ENCODE measurements at regions not wholly inside any gene's neighbourhood (a gene's known extent, or its start where the extent isn't known, plus 50 kb on each side); places are given as distances from the start of the nearest gene placed in this dataset.

DNA sequence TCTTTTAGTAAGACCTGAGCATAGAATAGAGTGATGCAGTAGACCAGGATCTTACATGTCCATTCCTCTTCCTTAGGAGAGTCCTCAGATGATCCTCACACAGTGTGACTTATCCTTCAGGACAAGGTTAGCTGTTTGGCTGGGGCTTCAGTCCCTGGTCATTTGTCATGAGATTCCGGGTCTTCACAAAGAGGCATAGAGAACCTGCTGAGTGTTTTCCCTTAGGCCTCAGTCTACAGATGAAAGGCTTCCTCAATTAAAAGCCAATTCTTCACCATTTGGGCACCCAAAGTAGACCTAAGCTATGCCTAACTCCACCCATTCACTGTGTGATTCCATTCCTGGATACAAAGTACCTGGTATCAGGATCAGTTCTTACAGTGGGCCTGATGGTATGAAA lies 329.8 kb upstream of the RUNX1 start:
- DNase-seq (ENCODE audit: low read depth in 1 of 2, low spot score in 1 of 2) (no peak), FAIRE-seq (no peak), ATAC-seq (no peak)
- ChIA-PET CTCF (interaction anchor here (1.1 kb wide), 1 partner anchor 14 kb away, joined by 3 read pairs; no protein-coding TSS in a partner anchor), POLR2A (no interaction called here)
- H3K27ac ChIP-seq = no peak overlapping the region
- WGBS (ENCODE audit: missing lambda C conversion rate) = 100% methylated on average over 1 of the region's 1 CpG
- no peak overlapping the region for H3K4me2 ChIP-seq
- H3K4me3 ChIP-seq = no peak overlapping the region
- no peaks in the 10 kb centered on the region for H3K4me1 ChIP-seq
- no peaks in the 10 kb centered on the region for H3K9me3 ChIP-seq
- TF ChIP-seq CHD4 (IDR thresholded peaks at IDR 0.05; ENCODE audit: borderline replicate concordance) (no peak), ZC3H11A (IDR thresholded peaks at IDR 0.05) (no peak), JUNB (IDR thresholded peaks at IDR 0.05) (no peak), HDAC2 (IDR thresholded peaks at IDR 0.05) (no peak), PHF8 (IDR thresholded peaks at IDR 0.05; ENCODE audit: borderline replicate concordance, low read depth) (no peak)
- TF ChIP-seq, protein P1, sequence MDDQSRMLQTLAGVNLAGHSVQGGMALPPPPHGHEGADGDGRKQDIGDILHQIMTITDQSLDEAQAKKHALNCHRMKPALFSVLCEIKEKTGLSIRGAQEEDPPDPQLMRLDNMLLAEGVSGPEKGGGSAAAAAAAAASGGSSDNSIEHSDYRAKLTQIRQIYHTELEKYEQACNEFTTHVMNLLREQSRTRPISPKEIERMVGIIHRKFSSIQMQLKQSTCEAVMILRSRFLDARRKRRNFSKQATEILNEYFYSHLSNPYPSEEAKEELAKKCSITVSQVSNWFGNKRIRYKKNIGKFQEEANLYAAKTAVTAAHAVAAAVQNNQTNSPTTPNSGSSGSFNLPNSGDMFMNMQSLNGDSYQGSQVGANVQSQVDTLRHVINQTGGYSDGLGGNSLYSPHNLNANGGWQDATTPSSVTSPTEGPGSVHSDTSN (IDR thresholded peaks at IDR 0.05) = no peak
- TF ChIP-seq, protein P2, sequence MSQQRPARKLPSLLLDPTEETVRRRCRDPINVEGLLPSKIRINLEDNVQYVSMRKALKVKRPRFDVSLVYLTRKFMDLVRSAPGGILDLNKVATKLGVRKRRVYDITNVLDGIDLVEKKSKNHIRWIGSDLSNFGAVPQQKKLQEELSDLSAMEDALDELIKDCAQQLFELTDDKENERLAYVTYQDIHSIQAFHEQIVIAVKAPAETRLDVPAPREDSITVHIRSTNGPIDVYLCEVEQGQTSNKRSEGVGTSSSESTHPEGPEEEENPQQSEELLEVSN (IDR thresholded peaks at IDR 0.05; ENCODE audit: borderline replicate concordance, low read depth) = no peak

DNA sequence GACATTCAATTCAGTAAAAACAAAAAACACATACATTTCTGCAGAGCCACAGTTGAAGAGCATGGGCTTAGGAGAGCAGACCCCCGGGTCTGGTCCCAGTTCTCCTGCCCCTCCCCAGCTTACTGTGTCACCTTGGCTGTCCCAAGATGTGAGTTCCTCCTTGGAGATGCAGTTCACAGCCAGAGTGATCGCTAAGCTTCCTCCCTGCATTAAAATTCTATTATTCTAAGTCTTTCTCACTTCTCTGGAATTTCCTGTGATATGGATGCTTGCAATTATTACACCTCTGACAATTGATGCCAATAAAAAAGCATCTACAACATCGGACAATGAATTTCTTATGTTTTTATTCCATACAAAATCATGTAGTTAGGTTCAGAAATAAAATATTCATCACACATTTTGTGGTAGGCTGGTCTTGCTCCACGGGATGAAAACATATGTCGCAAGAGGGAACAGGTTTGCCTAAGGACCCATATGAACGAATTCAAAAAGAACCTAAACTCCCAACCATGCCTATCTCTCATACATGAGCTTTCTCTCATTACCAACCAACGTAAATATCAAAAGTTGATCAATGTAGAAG lies 328.5 kb upstream of the RUNX1 start:
- WGBS (ENCODE audit: missing lambda C conversion rate) = 44% methylated on average over 7 of the region's 7 CpGs
- ChIA-PET POLR2A (no interaction called here), CTCF (no interaction called here)
- DNase-seq (ENCODE audit: low read depth in 1 of 2, low spot score in 1 of 2) = no peak
- Histone ChIP-seq H3K9me3 (no peaks in the 10 kb centered on the region), H3K4me1 (no peaks in the 10 kb centered on the region), H3K4me2 (no peak overlapping the region), H3K4me3 (no peak overlapping the region), H3K27ac (no peak overlapping the region)
- TF ChIP-seq CBX2 (IDR thresholded peaks at IDR 0.05; ENCODE audit: borderline replicate concordance, low read depth) = no peak
- TF ChIP-seq ZSCAN20 (CRISPR knock-in tag; IDR thresholded peaks at IDR 0.05) = no peak
- TF ChIP-seq POLR2AphosphoS2 (conservative IDR thresholded peaks at IDR 0.05; ENCODE audit: low read length) = no peak
- no peak for TF ChIP-seq RCOR1 (IDR thresholded peaks at IDR 0.05; ENCODE audit: low read depth, low read length)
- TF ChIP-seq CHD4 (IDR thresholded peaks at IDR 0.05; ENCODE audit: borderline replicate concordance) = no peak
- TF ChIP-seq KDM1A (IDR thresholded peaks at IDR 0.05; ENCODE audit: low read depth) = no peak
- TF ChIP-seq CBX8 (IDR thresholded peaks at IDR 0.05) = no peak
- TF ChIP-seq, protein P3, sequence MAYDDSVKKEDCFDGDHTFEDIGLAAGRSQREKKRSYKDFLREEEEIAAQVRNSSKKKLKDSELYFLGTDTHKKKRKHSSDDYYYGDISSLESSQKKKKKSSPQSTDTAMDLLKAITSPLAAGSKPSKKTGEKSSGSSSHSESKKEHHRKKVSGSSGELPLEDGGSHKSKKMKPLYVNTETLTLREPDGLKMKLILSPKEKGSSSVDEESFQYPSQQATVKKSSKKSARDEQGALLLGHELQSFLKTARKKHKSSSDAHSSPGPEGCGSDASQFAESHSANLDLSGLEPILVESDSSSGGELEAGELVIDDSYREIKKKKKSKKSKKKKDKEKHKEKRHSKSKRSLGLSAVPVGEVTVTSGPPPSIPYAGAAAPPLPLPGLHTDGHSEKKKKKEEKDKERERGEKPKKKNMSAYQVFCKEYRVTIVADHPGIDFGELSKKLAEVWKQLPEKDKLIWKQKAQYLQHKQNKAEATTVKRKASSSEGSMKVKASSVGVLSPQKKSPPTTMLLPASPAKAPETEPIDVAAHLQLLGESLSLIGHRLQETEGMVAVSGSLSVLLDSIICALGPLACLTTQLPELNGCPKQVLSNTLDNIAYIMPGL (CRISPR knock-in tag; IDR thresholded peaks at IDR 0.05; ENCODE audit: borderline replicate concordance) = no peak
- TF ChIP-seq, protein P4, sequence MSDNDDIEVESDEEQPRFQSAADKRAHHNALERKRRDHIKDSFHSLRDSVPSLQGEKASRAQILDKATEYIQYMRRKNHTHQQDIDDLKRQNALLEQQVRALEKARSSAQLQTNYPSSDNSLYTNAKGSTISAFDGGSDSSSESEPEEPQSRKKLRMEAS (IDR thresholded peaks at IDR 0.05) = no peak
- TF ChIP-seq NFE2L2 (conservative IDR thresholded peaks at IDR 0.05; ENCODE audit: low read length) = no peak
- TF ChIP-seq, protein P5, sequence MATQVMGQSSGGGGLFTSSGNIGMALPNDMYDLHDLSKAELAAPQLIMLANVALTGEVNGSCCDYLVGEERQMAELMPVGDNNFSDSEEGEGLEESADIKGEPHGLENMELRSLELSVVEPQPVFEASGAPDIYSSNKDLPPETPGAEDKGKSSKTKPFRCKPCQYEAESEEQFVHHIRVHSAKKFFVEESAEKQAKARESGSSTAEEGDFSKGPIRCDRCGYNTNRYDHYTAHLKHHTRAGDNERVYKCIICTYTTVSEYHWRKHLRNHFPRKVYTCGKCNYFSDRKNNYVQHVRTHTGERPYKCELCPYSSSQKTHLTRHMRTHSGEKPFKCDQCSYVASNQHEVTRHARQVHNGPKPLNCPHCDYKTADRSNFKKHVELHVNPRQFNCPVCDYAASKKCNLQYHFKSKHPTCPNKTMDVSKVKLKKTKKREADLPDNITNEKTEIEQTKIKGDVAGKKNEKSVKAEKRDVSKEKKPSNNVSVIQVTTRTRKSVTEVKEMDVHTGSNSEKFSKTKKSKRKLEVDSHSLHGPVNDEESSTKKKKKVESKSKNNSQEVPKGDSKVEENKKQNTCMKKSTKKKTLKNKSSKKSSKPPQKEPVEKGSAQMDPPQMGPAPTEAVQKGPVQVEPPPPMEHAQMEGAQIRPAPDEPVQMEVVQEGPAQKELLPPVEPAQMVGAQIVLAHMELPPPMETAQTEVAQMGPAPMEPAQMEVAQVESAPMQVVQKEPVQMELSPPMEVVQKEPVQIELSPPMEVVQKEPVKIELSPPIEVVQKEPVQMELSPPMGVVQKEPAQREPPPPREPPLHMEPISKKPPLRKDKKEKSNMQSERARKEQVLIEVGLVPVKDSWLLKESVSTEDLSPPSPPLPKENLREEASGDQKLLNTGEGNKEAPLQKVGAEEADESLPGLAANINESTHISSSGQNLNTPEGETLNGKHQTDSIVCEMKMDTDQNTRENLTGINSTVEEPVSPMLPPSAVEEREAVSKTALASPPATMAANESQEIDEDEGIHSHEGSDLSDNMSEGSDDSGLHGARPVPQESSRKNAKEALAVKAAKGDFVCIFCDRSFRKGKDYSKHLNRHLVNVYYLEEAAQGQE (IDR thresholded peaks at IDR 0.05) = no peak
- no peak for TF ChIP-seq ZC3H11A (IDR thresholded peaks at IDR 0.05)
- TF ChIP-seq, protein P6, sequence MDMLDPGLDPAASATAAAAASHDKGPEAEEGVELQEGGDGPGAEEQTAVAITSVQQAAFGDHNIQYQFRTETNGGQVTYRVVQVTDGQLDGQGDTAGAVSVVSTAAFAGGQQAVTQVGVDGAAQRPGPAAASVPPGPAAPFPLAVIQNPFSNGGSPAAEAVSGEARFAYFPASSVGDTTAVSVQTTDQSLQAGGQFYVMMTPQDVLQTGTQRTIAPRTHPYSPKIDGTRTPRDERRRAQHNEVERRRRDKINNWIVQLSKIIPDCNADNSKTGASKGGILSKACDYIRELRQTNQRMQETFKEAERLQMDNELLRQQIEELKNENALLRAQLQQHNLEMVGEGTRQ (IDR thresholded peaks at IDR 0.05) = no peak
- TF ChIP-seq MAFK (IDR thresholded peaks at IDR 0.05; ENCODE audit: partially characterized antibody) = no peak
- TF ChIP-seq MAZ (IDR thresholded peaks at IDR 0.05; ENCODE audit: borderline replicate concordance, low read depth, low read length) = no peak
- no peak for FAIRE-seq
- no peak for ATAC-seq

Data from A549 (cell line).